Type B pancreatic cell (in vitro differentiated cells): ENCODE measurements at regions not wholly inside any gene's neighbourhood (a gene's known extent, or its start where the extent isn't known, plus 50 kb on each side); places are given as distances from the start of the nearest gene placed in this dataset.

Source experiments
- DNase-seq: peaks from one replicate; pipeline ENCODE4 v3.0.0; 2021; ENCODE audit warnings: mixed read lengths; ENCODE audit not compliant: unreplicated experiment; ENCODE audit errors: extremely low spot score
- H3K27ac Mint-ChIP-seq: 2 replicates; pipeline ENCODE4 v1.8.0; 2021; ENCODE audit warnings: mild to moderate bottlenecking, mixed read lengths
- H3K27me3 Mint-ChIP-seq: 2 replicates; pipeline ENCODE4 v1.8.0; 2021; ENCODE audit warnings: mixed read lengths
- H3K36me3 Mint-ChIP-seq: 2 replicates; pipeline ENCODE4 v1.8.0; 2021; ENCODE audit warnings: mixed read lengths
- H3K4me1 Mint-ChIP-seq: one replicate; pipeline ENCODE4 v1.8.0; 2021; ENCODE audit warnings: mixed read lengths; ENCODE audit not compliant: unreplicated experiment
- H3K4me3 Mint-ChIP-seq: 2 replicates; pipeline ENCODE4 v1.8.0; 2021; ENCODE audit warnings: mild to moderate bottlenecking, mixed read lengths
- H3K9me3 Mint-ChIP-seq: 2 replicates; pipeline ENCODE4 v1.8.0; 2021; ENCODE audit warnings: mixed read lengths
- TF ChIP-seq, protein P1 (sequence below): fragments of 200-600 bp; sonication (generic); conservative IDR thresholded peaks from 2 replicates; pipeline ENCODE4 v1.5.0; 2021; ENCODE audit warnings: antibody characterized with exemption, mild to moderate bottlenecking

DNA sequence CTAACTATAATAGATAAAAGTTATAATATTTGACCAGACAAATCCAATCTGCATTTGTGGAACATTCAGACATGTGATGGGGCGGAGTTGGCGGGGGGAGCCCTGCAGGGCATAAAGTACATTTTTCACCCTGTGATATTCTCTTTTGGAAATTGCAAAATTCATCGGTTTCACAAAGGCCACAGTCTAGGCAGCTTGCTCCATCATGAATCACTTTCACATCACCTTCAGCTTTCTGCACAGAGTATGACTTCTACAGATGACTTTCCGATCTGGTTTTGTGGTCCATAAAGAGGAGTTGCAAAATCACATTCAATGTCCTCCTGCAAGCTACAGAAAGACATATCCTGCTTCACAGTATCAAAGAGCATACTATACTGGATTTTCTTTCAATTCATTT is 51.4 kb upstream of the APBB1IP start:
- Mint-ChIP-seq H3K4me3 (no peak overlapping the region), H3K27me3 (peaks cover 13% of the 10 kb centered on the region), H3K36me3 (no peaks in the 10 kb centered on the region), H3K27ac (no peak overlapping the region), H3K9me3 (no peaks in the 10 kb centered on the region), H3K4me1 (no peaks in the 10 kb centered on the region)
- TF ChIP-seq, protein P1, sequence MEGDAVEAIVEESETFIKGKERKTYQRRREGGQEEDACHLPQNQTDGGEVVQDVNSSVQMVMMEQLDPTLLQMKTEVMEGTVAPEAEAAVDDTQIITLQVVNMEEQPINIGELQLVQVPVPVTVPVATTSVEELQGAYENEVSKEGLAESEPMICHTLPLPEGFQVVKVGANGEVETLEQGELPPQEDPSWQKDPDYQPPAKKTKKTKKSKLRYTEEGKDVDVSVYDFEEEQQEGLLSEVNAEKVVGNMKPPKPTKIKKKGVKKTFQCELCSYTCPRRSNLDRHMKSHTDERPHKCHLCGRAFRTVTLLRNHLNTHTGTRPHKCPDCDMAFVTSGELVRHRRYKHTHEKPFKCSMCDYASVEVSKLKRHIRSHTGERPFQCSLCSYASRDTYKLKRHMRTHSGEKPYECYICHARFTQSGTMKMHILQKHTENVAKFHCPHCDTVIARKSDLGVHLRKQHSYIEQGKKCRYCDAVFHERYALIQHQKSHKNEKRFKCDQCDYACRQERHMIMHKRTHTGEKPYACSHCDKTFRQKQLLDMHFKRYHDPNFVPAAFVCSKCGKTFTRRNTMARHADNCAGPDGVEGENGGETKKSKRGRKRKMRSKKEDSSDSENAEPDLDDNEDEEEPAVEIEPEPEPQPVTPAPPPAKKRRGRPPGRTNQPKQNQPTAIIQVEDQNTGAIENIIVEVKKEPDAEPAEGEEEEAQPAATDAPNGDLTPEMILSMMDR, result no peak
- no peak for DNase-seq
